Spleen (tissue), 11 donors: ENCODE measurements at regions not wholly inside any gene's neighbourhood (a gene's known extent, or its start where the extent isn't known, plus 50 kb on each side); places are given as distances from the start of the nearest gene placed in this dataset.

Experiments used
- DNase-seq: peaks from one replicate; pipeline ENCODE4 v3.0.0-alpha.2; 2020
- H3K27ac ChIP-seq, 8 donors: fragments of 200-600 bp; sonication (generic) in 7 of 8; 1 replicate in 4 of 8; 2 replicates in 4 of 8; pipeline versions ENCODE4 v1.5.0 to v1.8.0; 2016 to 2021; ENCODE audit warnings: inconsistent platforms in 4 of 8, mild to moderate bottlenecking in 4 of 8, moderate library complexity in 1 of 8
- H3K27me3 ChIP-seq, 7 donors: fragments of 200-600 bp; sonication (generic) in 6 of 7; replicated peaks in 1 of 7; 1 replicate in 4 of 7; 2 replicates in 3 of 7; pipeline versions ENCODE4 v1.5.0 to v1.8.0; 2016 to 2021; ENCODE audit warnings: inconsistent platforms in 3 of 7, mild to moderate bottlenecking in 1 of 7
- H3K36me3 ChIP-seq, 6 donors: fragments of 200-600 bp; sonication (generic) in 5 of 6; 1 replicate in 4 of 6; 2 replicates in 2 of 6; pipeline versions ENCODE4 v1.5.0 to v1.8.0; 2016 to 2021; ENCODE audit warnings: inconsistent platforms in 2 of 6
- H3K4me1 ChIP-seq, 6 donors: fragments of 200-600 bp; sonication (generic) in 5 of 6; 1 replicate in 3 of 6; 2 replicates in 3 of 6; pipeline versions ENCODE4 v1.5.0 to v1.8.0; 2016 to 2021; ENCODE audit warnings: inconsistent platforms in 3 of 6
- H3K4me3 ChIP-seq, 8 donors: fragments of 200-600 bp; sonication (generic) in 7 of 8; 1 replicate in 4 of 8; 2 replicates in 4 of 8; pipeline versions ENCODE4 v1.5.0 to v1.8.0; 2016 to 2021; ENCODE audit warnings: inconsistent platforms in 4 of 8, mild to moderate bottlenecking in 4 of 8, moderate library complexity in 2 of 8
- H3K9me3 ChIP-seq, 8 donors: fragments of 200-600 bp; sonication (generic) in 7 of 8; 1 replicate in 4 of 8; 2 replicates in 4 of 8; pipeline versions ENCODE4 v1.5.0 to v1.8.0; 2016 to 2021; ENCODE audit warnings: inconsistent platforms in 4 of 8
- POLR2A ChIP-seq, 3 donors: fragments of 450-650 bp; IDR thresholded peaks; one replicate each; pipeline ENCODE4 v1.5.1; 2017; ENCODE audit warnings: antibody characterized with exemption in 3 of 3, mild to moderate bottlenecking in 1 of 3
- POLR2AphosphoS5 ChIP-seq, 3 donors: sonication (generic); formaldehyde crosslinking; IDR thresholded peaks; one replicate each; pipeline ENCODE4 v1.5.1; 2017; ENCODE audit warnings: antibody characterized with exemption in 3 of 3
- WGBS, 5 donors: extraction: QIAGEN DNeasy Blood & Tissue Kit in 3 of 5; methylation state at CpG; one replicate each; pipeline versions ENCODE4 v1.1.5 to v1.1.7; 2013 to 2018; 5-methylcytosine and 5-hydroxymethylcytosine counted together
- intact Hi-C: fragments of 100-400 bp; cut with DNase I; formaldehyde crosslinking; loops from one replicate; pipeline ENCODE4 v1.15.0; 2023; ENCODE audit warnings: low total_unique reads
- TF ChIP-seq, protein P1 (sequence below), 11 experiments: fragments of 200-600 bp in 7 of 11; fragments of 450-650 bp in 4 of 11; sonication (generic) in 4 of 11; IDR thresholded peaks in 8 of 11; conservative IDR thresholded peaks in 3 of 11; 1 replicate in 7 of 11; 2 replicates in 4 of 11; pipeline versions ENCODE4 v1.4.0 to v1.8.0; 2016 to 2021; ENCODE audit warnings: antibody characterized with exemption in 11 of 11, inconsistent platforms in 4 of 11, mild to moderate bottlenecking in 1 of 11
- donor health status: healthy with polysubstance abuse.
- donor health status: DM: no; HTN: no; CAD: no; lungs with moderate emphysema.
- donor health status: DM: no; HTN: no; CAD: no.
- donor health status: Bipolar disorder and iron deficiency.
- donor health status: healthy.
- donor health status: DM: no; HTN: no; CAD: no.
- donor health status: DM: yes; HTN: yes; CAD: no.

DNA sequence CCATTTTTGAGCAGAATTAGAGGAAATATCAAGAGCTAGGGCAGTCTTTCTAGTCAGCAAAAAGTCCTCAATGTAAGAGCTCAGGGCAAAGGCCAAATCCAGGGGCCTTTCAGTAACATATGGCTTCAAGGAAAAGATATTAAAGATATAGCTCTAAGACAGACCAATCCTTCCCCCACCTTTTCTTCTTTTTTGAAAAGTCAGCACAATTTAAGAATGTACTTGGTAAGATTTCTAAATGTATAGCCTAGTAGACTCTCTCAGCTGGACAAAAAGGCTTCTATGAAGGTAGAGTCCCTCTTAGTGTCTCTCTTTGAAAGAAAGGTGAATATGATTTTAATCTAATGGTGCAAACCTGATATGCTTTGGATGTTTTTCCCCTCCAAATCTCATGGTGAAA lies 515.7 kb downstream of the VRK1 start:
- Histone ChIP-seq H3K36me3 (no peaks in the 10 kb centered on the region), H3K4me1 (no peaks in the 10 kb centered on the region), H3K4me3 (no peak overlapping the region), H3K27ac (no peak overlapping the region), H3K27me3 (no peaks in the 10 kb centered on the region), H3K9me3 (peaks cover 0 to 18% (median 11%) of the 10 kb centered on the region in 8 donors)
- intact Hi-C loops = no loop called here
- TF ChIP-seq, protein P1, sequence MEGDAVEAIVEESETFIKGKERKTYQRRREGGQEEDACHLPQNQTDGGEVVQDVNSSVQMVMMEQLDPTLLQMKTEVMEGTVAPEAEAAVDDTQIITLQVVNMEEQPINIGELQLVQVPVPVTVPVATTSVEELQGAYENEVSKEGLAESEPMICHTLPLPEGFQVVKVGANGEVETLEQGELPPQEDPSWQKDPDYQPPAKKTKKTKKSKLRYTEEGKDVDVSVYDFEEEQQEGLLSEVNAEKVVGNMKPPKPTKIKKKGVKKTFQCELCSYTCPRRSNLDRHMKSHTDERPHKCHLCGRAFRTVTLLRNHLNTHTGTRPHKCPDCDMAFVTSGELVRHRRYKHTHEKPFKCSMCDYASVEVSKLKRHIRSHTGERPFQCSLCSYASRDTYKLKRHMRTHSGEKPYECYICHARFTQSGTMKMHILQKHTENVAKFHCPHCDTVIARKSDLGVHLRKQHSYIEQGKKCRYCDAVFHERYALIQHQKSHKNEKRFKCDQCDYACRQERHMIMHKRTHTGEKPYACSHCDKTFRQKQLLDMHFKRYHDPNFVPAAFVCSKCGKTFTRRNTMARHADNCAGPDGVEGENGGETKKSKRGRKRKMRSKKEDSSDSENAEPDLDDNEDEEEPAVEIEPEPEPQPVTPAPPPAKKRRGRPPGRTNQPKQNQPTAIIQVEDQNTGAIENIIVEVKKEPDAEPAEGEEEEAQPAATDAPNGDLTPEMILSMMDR (IDR thresholded peaks at IDR 0.05 in 8 of 11, conservative IDR thresholded peaks at IDR 0.05 in 3 of 11) = no peak
- no peak for TF ChIP-seq POLR2A (IDR thresholded peaks at IDR 0.05)
- no peak for TF ChIP-seq POLR2AphosphoS5 (IDR thresholded peaks at IDR 0.05)
- DNase-seq = no peak

GRCh38 chr14:97315790-97316189 lies 518.6 kb downstream of the VRK1 start:
- TF ChIP-seq POLR2AphosphoS5 (IDR thresholded peaks at IDR 0.05) (no peak), POLR2A (IDR thresholded peaks at IDR 0.05) (no peak)
- TF ChIP-seq, protein P1 (IDR thresholded peaks at IDR 0.05 in 8 of 11, conservative IDR thresholded peaks at IDR 0.05 in 3 of 11) = no peak
- WGBS, 5 donors = 60 to 78% (median 67%) methylated on average over 5 of the region's 5 CpGs
- no peaks in the 10 kb centered on the region for H3K4me1 ChIP-seq
- intact Hi-C loops = no loop called here
- no peaks in the 10 kb centered on the region for H3K27me3 ChIP-seq
- H3K27ac ChIP-seq = no peak overlapping the region
- peaks cover 0 to 18% (median 11%) of the 10 kb centered on the region in 8 donors for H3K9me3 ChIP-seq
- H3K36me3 ChIP-seq = no peaks in the 10 kb centered on the region
- no peak for DNase-seq
- H3K4me3 ChIP-seq = no peak overlapping the region

- no peak for TF ChIP-seq POLR2A (IDR thresholded peaks at IDR 0.05)
- TF ChIP-seq POLR2AphosphoS5 (IDR thresholded peaks at IDR 0.05) = no peak
- TF ChIP-seq, protein P1 (IDR thresholded peaks at IDR 0.05 in 8 of 11, conservative IDR thresholded peaks at IDR 0.05 in 3 of 11) = no peak
- 85 to 94% (median 86%) methylated on average over 2 of the region's 2 CpGs for WGBS, 5 donors
- DNase-seq = no peak
- no peaks in the 10 kb centered on the region for H3K4me1 ChIP-seq
- peaks cover 0 to 18% (median 7%) of the 10 kb centered on the region in 8 donors for H3K9me3 ChIP-seq
- H3K4me3 ChIP-seq = no peak overlapping the region
- H3K27ac ChIP-seq = no peak overlapping the region
- no peaks in the 10 kb centered on the region for H3K36me3 ChIP-seq
- no peaks in the 10 kb centered on the region for H3K27me3 ChIP-seq
- intact Hi-C loops = no loop called here
Observed at GRCh38 chr14:97318380-97318779, 521.2 kb downstream of the VRK1 start.

- no peaks in the 10 kb centered on the region for H3K36me3 ChIP-seq
- DNase-seq = no peak
- TF ChIP-seq, protein P1 (IDR thresholded peaks at IDR 0.05 in 8 of 11, conservative IDR thresholded peaks at IDR 0.05 in 3 of 11) = no peak
- TF ChIP-seq POLR2AphosphoS5 (IDR thresholded peaks at IDR 0.05) (no peak), POLR2A (IDR thresholded peaks at IDR 0.05) (no peak)
- no peaks in the 10 kb centered on the region for H3K27me3 ChIP-seq
- peaks cover 0 to 12% (median 0%) of the 10 kb centered on the region in 8 donors for H3K9me3 ChIP-seq
- H3K4me3 ChIP-seq = no peak overlapping the region
- H3K27ac ChIP-seq = no peak overlapping the region
- intact Hi-C loops = no loop called here
- 73 to 86% (median 83%) methylated on average over 3 of the region's 3 CpGs for WGBS, 5 donors
- H3K4me1 ChIP-seq = no peaks in the 10 kb centered on the region
Observed at GRCh38 chr14:97319691-97320090, 522.5 kb downstream of the VRK1 start.
